HG02885 (cell line): ENCODE measurements at regions not wholly inside any gene's neighbourhood (a gene's known extent, or its start where the extent isn't known, plus 50 kb on each side); places are given as distances from the start of the nearest gene placed in this dataset.

Experiments used
- ATAC-seq: cut with Tn5 transposase; IDR thresholded peaks from one replicate; pipeline ENCODE4 v1.9.1; 2021; ENCODE audit warnings: mild to moderate bottlenecking; ENCODE audit not compliant: unreplicated experiment, poor library complexity

GRCh38 chr5:54859316-54859715, 126.1 kb downstream of the ESM1 start:
- ATAC-seq = no peak

DNA sequence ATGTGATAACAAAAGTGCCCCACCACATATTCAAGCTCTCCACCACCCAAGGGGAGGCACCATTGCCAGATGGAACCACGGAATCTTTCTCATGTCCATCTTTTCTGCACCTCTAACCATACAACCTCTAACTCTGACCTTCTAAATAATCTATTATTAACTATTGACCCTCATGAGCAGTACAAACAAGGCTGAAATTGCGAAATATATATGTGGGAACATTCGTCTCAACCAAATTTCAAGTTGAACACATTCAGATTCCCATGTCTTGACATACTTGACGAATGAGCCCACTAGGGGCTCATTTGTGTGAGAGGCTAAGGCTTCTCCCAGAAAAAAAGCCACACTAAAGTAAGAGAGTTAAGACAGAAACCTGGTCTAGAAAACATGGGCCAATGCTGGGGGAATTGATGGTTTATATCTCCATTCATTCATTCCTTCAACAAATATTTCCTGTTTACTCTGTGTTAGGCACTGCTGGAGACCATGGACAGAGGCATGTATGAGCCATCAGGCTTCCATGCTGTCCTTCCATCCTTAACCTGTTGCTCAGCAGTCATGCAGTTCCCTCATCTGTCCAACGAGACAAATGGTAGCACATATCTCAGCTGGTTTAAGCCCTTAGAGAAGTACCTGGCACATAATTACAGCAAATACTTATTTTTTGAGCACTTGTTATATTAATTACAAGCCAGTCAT, 130.4 kb downstream of the ESM1 start:
- ATAC-seq = no peak

DNA sequence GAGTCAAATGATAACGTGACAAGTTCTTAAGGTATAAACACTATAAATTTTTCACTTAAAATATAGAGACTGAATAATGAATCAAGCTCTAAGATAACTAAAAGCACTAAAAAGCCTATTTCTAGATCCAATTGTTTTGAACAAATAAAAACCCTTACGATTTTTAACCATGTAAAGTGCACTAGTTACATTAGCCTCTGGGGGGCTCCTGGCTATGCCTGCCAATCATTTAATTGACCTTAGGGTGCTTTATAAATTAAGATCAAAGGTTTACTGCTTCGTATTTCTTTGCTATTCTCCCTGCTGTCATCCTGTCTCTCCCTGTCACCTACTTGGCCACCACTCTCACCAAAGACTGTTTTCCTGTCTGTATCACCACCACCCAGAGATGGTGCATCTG, 133.4 kb downstream of the ESM1 start:
- no peak for ATAC-seq

DNA sequence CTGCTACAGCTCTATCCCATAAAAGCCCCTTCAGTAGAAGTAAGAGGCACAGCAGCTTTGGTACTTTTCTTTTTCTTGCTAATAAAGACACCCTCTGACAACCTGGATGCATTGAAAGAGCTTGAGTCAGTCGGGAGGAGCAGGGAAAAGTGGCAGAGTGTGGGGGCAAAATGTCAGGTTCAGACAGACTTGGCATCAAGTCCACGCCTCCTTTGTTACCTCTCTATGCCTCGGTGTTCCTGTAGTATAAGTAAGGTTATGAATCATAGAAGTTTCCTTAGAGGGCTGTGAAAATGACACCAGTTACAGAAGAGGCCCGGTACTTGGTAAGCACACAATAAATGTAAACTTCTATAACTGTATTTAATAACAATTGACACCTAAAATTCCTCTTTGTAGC, 133.9 kb downstream of the ESM1 start:
- no peak for ATAC-seq

DNA sequence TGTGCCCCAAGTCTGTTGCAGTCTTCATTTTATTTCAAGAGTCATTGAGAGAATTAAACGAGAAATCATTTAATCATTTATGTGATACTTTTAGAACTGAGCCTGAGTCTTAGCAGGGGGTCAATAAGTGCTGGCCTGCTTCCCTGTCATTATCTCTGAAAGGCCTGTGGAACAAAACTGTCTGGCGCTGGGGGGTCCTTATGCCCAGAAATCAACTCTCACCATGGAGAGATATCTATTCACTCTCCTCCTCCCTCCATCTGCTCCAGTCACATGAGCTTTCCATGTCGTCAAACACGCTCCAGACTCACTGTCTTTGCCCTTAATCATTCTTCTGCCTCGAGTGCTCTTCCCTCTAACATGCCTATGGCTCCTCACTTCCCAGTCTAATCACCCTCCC, 136.8 kb downstream of the ESM1 start:
- no peak for ATAC-seq

- no peak for ATAC-seq
These were observed 139.8 kb downstream of the ESM1 start for GRCh38 chr5:54845567-54845941.

- no peak for ATAC-seq
These were observed 140.4 kb downstream of the ESM1 start for GRCh38 chr5:54844905-54845566.

DNA sequence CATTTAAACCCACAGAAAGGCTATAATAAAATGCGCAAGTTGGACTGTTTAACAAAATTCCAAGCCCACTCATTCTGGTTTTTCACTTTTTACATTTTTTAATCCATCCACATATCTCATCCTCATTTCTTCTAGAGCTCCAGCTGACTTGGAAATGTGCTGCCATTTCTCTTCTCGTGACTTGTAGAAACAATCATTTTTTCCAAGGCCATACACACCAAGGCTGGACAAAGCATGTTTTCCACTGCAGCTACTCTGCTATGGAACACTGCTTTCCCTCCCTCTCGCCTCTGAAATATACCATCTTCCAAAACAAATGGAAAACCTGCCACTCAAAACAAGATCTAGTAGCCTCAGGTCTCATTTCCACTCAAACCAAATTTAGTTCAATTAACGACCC, 141.1 kb downstream of the ESM1 start:
- ATAC-seq = no peak

DNA sequence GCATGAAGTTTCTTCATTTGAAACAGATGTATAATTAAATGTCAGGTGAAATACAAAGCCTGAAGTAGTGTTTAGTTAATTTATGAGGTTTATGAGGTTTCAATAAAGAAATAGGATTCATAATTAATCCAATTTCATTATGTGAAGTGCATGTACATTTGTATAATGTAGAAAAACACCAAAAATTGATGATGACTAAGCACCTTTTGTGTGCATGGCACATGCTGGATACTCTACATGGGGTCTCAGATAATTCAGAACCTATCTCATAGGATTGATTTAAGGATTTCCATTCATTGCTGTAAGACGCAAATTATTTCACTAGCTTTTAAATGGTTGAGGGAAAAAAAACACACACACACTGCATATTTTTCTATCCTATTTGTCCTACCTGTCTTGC, 143.9 kb downstream of the ESM1 start:
- no peak for ATAC-seq

GRCh38 chr5:54838843-54839242, 146.6 kb downstream of the ESM1 start:
- ATAC-seq = no peak

GRCh38 chr5:54837981-54838380, 147.4 kb downstream of the ESM1 start:
- no peak for ATAC-seq

- ATAC-seq = no peak
These were observed 148.3 kb downstream of the ESM1 start for GRCh38 chr5:54837093-54837492.

DNA sequence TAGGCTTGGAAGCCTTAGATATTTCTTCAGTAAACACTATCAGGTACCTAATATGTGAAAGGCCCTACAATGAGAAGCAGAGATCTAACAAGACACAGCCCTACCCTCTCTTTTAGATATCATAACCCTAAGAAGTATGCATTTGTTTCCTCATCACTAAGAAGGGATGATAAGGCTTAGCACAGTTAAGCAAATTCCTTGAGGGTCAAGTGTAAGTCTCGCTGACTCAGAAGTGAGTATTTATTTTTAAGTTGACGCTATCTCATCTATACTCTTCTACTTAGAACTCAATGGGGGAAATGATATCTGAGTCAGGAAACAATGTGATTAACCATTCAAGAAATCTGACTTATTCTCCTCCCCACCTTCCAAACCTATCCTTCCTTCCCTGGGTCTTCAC, 149.7 kb downstream of the ESM1 start:
- no peak for ATAC-seq

- no peak for ATAC-seq
These were observed 151.1 kb downstream of the ESM1 start for GRCh38 chr5:54834121-54834842.

- no peak for ATAC-seq
These were observed 151.8 kb downstream of the ESM1 start for GRCh38 chr5:54833590-54833989.

- ATAC-seq = no peak
These were observed 152.5 kb downstream of the ESM1 start for GRCh38 chr5:54832858-54833257.

DNA sequence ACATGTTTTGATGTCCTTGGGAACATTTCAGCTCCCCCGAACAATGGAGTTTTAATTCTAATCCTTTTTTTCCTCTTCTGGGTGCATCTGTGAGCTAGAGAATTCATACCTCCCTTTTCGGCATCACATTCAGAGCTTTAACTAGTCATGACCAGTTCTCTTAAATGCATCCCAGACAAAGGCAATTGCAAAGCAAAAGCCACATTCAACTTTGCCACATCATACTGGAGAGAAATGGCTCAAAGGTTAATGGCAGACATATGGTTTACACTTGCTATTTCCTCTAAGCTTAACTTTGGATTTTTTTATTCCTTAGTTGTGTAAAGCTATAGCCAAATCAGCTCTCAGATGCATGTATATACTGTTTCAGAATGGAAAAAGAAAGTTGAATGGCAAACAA, 153.3 kb downstream of the ESM1 start:
- no peak for ATAC-seq

- ATAC-seq = no peak
These were observed 154.2 kb downstream of the ESM1 start for GRCh38 chr5:54831233-54831632.

- ATAC-seq = no peak
These were observed 155.5 kb downstream of the ESM1 start for GRCh38 chr5:54829676-54830535.

DNA sequence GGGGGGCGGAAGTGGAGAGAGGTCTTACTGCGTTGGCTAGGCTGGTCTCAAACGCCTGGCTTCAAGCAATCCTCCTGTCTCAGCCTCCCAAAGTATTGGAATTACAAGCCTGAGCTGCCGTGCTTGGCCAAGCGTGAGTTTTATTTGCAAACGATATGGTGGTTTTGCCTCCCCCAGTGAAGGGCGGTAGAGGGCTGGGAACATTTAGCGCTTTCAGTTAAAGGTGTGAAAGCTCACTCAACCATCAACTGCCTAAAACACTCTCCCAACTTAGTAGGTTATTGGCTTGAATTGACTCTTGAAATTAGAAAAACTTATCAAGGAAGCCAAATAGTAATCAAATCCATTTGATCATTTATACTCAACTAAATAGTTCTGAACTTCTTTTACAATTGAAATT, 156.3 kb downstream of the ESM1 start:
- ATAC-seq = no peak

DNA sequence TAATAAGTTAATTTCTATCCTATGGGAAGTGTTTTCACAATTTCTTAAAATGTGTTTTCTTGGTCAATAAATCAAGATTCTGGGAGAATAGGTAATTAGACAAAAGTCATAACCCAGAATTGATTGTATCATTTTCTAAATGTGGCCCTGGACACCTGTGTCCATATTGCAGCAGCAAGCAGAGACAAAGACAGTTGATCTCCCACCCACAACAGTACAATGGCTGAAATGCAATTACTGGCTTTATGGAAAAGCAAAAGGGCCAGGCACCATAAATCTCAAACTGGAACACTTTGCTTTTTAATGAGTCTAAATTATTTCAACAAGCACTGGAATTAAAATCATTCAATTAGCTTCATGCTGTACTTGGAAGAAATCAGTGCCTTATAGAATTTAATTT, 157.2 kb downstream of the ESM1 start:
- no peak for ATAC-seq
